ENCODE measurements at regions not wholly inside any gene's neighbourhood (a gene's known extent, or its start where the extent isn't known, plus 50 kb on each side); places are given as distances from the start of the nearest gene placed in this dataset.

DNA sequence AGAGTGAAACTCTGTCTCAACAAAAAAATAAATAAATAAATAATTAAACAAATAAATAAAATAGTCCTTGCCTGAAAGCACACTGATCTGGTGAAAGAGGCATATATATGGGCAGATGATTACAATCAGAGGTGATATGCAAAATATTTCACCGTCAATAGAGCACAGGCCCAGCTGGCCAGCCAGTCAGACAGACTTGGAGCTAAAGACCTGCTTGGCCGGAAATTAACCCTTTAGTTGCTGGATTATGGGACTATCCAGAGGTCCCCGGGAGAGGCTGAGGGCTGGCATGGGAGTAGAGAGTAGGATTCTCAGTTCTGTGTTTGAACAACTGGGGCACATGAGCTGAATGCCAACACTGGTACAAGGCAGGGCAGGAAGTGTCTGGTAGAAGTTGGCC is 59.1 kb upstream of the CTNNB1 start:
- Histone ChIP-seq H3K79me2 (ENCODE audit: insufficient read depth, low read depth) (no peaks in the 10 kb centered on the region), H4K20me1 (ENCODE audit: insufficient read depth) (no peaks in the 10 kb centered on the region), H3K9ac (no peak overlapping the region), H2AFZ (ENCODE audit: low read depth) (no peak overlapping the region), H3K4me3 (IDR thresholded peaks at IDR 0.05; ENCODE audit: insufficient read depth, low read depth, low read length) (no peak overlapping the region), H3K27me3 (ENCODE audit: insufficient read depth, low read depth) (no peaks in the 10 kb centered on the region), H3K36me3 (ENCODE audit: insufficient read depth) (no peaks in the 10 kb centered on the region), H3K4me2 (no peak overlapping the region), H3K27ac (no peak overlapping the region), H3K4me1 (ENCODE audit: low read depth, poor library complexity, severe bottlenecking) (no peaks in the 10 kb centered on the region)
- TF ChIP-seq, protein P1, sequence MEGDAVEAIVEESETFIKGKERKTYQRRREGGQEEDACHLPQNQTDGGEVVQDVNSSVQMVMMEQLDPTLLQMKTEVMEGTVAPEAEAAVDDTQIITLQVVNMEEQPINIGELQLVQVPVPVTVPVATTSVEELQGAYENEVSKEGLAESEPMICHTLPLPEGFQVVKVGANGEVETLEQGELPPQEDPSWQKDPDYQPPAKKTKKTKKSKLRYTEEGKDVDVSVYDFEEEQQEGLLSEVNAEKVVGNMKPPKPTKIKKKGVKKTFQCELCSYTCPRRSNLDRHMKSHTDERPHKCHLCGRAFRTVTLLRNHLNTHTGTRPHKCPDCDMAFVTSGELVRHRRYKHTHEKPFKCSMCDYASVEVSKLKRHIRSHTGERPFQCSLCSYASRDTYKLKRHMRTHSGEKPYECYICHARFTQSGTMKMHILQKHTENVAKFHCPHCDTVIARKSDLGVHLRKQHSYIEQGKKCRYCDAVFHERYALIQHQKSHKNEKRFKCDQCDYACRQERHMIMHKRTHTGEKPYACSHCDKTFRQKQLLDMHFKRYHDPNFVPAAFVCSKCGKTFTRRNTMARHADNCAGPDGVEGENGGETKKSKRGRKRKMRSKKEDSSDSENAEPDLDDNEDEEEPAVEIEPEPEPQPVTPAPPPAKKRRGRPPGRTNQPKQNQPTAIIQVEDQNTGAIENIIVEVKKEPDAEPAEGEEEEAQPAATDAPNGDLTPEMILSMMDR (conservative IDR thresholded peaks at IDR 0.05; ENCODE audit: low read depth, low read length), result no peak

DNA sequence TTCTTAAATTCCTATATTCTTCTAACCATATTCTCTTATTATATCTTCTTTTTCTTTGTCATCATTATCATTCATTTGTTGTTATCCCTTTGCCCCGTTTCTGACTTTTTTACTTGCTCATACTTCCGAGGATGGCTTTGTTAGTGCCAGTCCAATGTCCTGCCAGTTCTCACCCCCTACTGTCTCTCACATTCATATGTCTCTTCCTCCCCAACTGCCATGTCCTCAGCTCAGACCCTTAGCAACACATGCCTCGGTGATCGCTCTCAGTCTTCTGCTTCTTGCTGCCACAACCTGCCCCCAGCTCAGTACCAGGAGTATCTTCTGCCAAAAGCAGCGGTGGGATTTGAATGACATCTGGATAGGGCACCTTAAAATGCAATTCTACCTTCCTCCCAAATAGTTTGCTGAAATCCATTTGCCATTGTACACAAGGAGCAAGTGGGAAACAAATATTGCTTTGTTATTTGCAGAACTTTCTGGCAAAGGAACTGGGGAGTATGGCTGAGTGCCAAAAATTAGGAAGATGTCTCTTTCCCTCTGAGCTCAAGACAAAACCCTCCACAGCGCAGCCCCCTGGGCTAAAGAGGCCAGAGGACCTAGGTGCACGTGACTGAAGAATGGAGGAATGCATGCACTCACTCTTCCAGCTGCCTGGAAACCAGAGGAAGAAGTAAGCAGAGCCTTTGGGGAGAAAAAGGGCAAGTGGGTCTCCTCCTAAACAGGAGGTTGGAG is 57.7 kb upstream of the CTNNB1 start:
- TF ChIP-seq, protein P1 (conservative IDR thresholded peaks at IDR 0.05; ENCODE audit: low read depth, low read length), result no peak
- H3K4me2 ChIP-seq, result no peak overlapping the region
- H3K79me2 ChIP-seq (ENCODE audit: insufficient read depth, low read depth), result no peaks in the 10 kb centered on the region
- H3K36me3 ChIP-seq (ENCODE audit: insufficient read depth), result no peaks in the 10 kb centered on the region
- no peak overlapping the region for H2AFZ ChIP-seq (ENCODE audit: low read depth)
- no peaks in the 10 kb centered on the region for H4K20me1 ChIP-seq (ENCODE audit: insufficient read depth)
- H3K27me3 ChIP-seq (ENCODE audit: insufficient read depth, low read depth), result no peaks in the 10 kb centered on the region
- H3K27ac ChIP-seq, result no peak overlapping the region
- H3K4me1 ChIP-seq (ENCODE audit: low read depth, poor library complexity, severe bottlenecking), result no peaks in the 10 kb centered on the region
- no peak overlapping the region for H3K4me3 ChIP-seq (IDR thresholded peaks at IDR 0.05; ENCODE audit: insufficient read depth, low read depth, low read length)
- H3K9ac ChIP-seq, result no peak overlapping the region

DNA sequence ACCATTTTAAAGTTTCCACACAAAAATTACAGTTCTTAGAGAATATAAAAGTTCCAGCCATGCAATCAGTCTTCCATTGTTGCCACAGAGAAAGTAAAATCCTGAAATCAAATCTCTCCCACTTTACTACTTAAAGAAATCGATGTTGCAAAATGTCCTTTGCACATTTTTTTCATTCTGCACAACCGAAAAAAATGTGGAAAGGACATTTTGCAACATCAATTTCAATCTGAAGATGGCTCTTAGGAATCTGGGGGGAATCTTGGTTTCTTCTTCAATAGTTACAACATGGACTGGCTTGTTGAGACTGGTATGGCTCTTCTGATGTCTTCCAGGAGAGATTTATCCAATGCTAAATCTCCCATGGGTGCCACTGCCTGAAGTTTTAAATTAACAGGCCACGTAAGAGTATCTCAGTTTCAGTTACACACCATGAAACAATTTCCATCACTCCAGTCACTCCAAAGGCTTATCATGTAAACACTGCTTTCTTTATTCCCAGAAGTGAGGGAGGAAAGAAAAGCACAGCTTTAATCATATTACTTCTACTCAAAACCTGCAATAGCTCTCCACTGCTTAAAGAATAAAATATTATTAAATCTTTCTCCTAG is 55.8 kb upstream of the CTNNB1 start:
- no peaks in the 10 kb centered on the region for H3K36me3 ChIP-seq (ENCODE audit: insufficient read depth)
- H3K4me3 ChIP-seq (IDR thresholded peaks at IDR 0.05; ENCODE audit: insufficient read depth, low read depth, low read length), result no peak overlapping the region

DNA sequence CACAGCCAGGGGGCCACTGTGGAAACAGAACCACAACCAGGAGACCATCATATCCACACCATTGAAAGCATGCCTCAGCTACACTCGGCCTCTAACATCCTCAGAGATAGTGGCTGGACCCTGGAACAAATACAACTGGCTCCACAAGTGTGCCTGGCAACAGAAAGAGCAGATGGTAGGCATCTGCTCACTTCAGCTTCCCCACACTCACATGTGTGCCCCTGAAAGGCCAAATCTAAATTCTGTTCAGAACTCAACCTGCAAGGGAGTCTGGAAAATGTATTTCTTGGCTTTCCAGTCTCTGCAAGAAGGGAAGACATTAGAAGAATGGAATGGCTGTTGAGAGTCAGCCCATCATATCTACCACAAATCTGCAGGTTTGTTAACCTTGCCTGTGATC is 54.7 kb upstream of the CTNNB1 start:
- H3K27ac ChIP-seq, result no peak overlapping the region
- H4K20me1 ChIP-seq (ENCODE audit: insufficient read depth), result no peaks in the 10 kb centered on the region
- H3K79me2 ChIP-seq (ENCODE audit: insufficient read depth, low read depth), result no peaks in the 10 kb centered on the region
- no peak overlapping the region for H2AFZ ChIP-seq (ENCODE audit: low read depth)
- TF ChIP-seq, protein P1 (conservative IDR thresholded peaks at IDR 0.05; ENCODE audit: low read depth, low read length), result no peak
- no peaks in the 10 kb centered on the region for H3K27me3 ChIP-seq (ENCODE audit: insufficient read depth, low read depth)
- H3K36me3 ChIP-seq (ENCODE audit: insufficient read depth), result no peaks in the 10 kb centered on the region
- H3K9ac ChIP-seq, result no peak overlapping the region
- no peak overlapping the region for H3K4me3 ChIP-seq (IDR thresholded peaks at IDR 0.05; ENCODE audit: insufficient read depth, low read depth, low read length)
- H3K4me1 ChIP-seq (ENCODE audit: low read depth, poor library complexity, severe bottlenecking), result no peaks in the 10 kb centered on the region
- no peak overlapping the region for H3K4me2 ChIP-seq

More for the DNA sequence above, 55.8 kb upstream of the CTNNB1 start:
- Histone ChIP-seq H3K9ac (no peak overlapping the region), H3K27me3 (ENCODE audit: insufficient read depth, low read depth) (no peaks in the 10 kb centered on the region), H3K79me2 (ENCODE audit: insufficient read depth, low read depth) (no peaks in the 10 kb centered on the region), H4K20me1 (ENCODE audit: insufficient read depth) (no peaks in the 10 kb centered on the region), H3K4me2 (no peak overlapping the region), H3K4me1 (ENCODE audit: low read depth, poor library complexity, severe bottlenecking) (no peaks in the 10 kb centered on the region), H2AFZ (ENCODE audit: low read depth) (no peak overlapping the region), H3K27ac (no peak overlapping the region)
- TF ChIP-seq, protein P1 (conservative IDR thresholded peaks at IDR 0.05; ENCODE audit: low read depth, low read length), result no peak

All from KMS-11 (cell line).